Lung (tissue), 11 donors: ENCODE measurements at regions not wholly inside any gene's neighbourhood (a gene's known extent, or its start where the extent isn't known, plus 50 kb on each side); places are given as distances from the start of the nearest gene placed in this dataset.

Experiments used
- ATAC-seq: fragments of 200-7000 bp; cut with Tn5 transposase; one replicate; pipeline ENCODE4 v1.9.1; 2020; ENCODE audit warnings: moderate number of reproducible peaks; ENCODE audit not compliant: insufficient read depth, low FRiP score
- DNase-seq, 3 donors: peaks; one replicate each; pipeline ENCODE4 v3.0.0-alpha.2; 2013 to 2017
- H3K27ac ChIP-seq, 2 donors: one replicate each; pipeline ENCODE4 v1.5.1; 2013; ENCODE audit warnings: mild to moderate bottlenecking in 2 of 2, moderate library complexity in 2 of 2, control low read depth in 1 of 2, inconsistent platforms in 1 of 2, low read depth in 1 of 2, low read length in 1 of 2
- H3K27me3 ChIP-seq, 3 donors: one replicate each; pipeline ENCODE4 v1.5.1; 2013; ENCODE audit warnings: low read length in 2 of 3; ENCODE audit not compliant: control insufficient read depth in 3 of 3, insufficient read depth in 3 of 3
- H3K36me3 ChIP-seq, 4 donors: one replicate each; pipeline ENCODE4 v1.5.1; 2013; ENCODE audit warnings: low read length in 4 of 4, mild to moderate bottlenecking in 1 of 4, moderate library complexity in 1 of 4; ENCODE audit not compliant: control insufficient read depth in 4 of 4, insufficient read depth in 4 of 4
- H3K4me1 ChIP-seq, 5 donors: one replicate each; pipeline ENCODE4 v1.5.1; 2013; ENCODE audit warnings: low read length in 5 of 5, mild to moderate bottlenecking in 2 of 5, moderate library complexity in 1 of 5; ENCODE audit not compliant: control insufficient read depth in 5 of 5, insufficient read depth in 5 of 5
- H3K4me3 ChIP-seq: one replicate; pipeline ENCODE4 v1.5.1; 2013; ENCODE audit warnings: mild to moderate bottlenecking, control low read depth, moderate library complexity
- H3K9ac ChIP-seq, 2 donors: one replicate each; pipeline ENCODE4 v1.5.1; 2013; ENCODE audit warnings: low read length in 2 of 2, control low read depth in 1 of 2; ENCODE audit not compliant: insufficient read depth in 1 of 2
- H3K9me3 ChIP-seq, 4 donors: one replicate each; pipeline ENCODE4 v1.5.1; 2013; ENCODE audit warnings: low read length in 3 of 4, mild to moderate bottlenecking in 1 of 4, moderate library complexity in 1 of 4; ENCODE audit not compliant: control insufficient read depth in 4 of 4, insufficient read depth in 3 of 4
- WGBS, 2 donors: extraction: QIAGEN DNeasy Blood & Tissue Kit; methylation state at CpG; one replicate each; pipeline ENCODE4 v1.1.7; 2013; 5-methylcytosine and 5-hydroxymethylcytosine counted together
- TF ChIP-seq, protein P1 (sequence below): IDR thresholded peaks from 2 replicates; pipeline ENCODE4 v1.5.1; 2012; ENCODE audit warnings: mild to moderate bottlenecking; ENCODE audit errors: control extremely low read depth, extremely low read depth
- donor health status: control.
- donor health status: control.
- donor health status: Bipolar disorder and iron deficiency.
- donor health status: healthy.
- donor health status: DM: yes; HTN: yes; CAD: no.

DNA sequence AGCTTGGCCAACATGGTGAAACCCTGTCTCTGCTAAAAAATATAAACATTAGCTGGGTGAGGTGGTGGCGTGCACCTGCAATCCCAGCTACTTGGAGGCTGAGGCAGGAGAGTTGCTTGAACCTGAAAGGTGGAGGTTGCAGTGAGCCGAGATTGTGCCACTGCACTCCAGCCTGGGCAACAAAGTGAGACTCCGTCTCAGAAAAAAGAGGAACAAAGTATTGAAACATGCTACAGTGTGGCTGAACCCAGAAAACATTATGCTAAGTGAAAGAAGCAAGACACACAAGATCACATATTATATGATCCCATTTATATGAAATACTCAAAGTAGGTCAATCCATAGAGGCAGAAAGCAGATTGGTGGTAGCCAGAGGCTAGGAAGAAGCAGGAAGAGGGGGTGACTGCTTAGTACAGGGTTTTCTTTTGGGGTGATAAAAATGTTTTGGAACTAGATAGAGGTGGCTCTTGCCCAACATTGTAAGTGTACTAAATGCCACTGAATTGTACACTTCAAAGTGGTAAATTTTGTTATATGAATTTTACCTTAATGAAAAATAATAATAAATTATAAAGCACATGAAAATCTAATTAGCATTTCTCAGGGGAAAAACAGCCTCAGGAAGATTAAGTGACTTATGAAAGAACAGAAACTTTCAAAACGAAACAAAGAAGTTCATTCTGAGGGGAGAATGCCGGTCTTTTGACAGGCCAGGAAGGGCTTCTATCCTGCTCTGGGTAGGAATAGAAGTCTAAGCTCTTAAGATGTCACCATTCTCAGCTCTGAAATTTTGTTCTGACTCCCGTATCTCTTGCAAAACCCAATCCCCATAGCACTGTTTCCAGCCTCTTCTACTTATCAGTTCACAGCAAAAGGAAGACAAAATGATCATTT, 161.1 kb upstream of the TBCA start:
- Histone ChIP-seq H3K4me3 (no peak overlapping the region), H3K27me3 (peaks cover 0 to 12% (median 7%) of the 10 kb centered on the region in 3 donors), H3K27ac (no peak overlapping the region), H3K9me3 (peaks cover 0 to 7% (median 0%) of the 10 kb centered on the region in 4 donors), H3K4me1 (no peaks in the 10 kb centered on the region), H3K36me3 (no peaks in the 10 kb centered on the region), H3K9ac (no peak overlapping the region)
- ATAC-seq (no peak), DNase-seq (no peak)
- TF ChIP-seq, protein P1, sequence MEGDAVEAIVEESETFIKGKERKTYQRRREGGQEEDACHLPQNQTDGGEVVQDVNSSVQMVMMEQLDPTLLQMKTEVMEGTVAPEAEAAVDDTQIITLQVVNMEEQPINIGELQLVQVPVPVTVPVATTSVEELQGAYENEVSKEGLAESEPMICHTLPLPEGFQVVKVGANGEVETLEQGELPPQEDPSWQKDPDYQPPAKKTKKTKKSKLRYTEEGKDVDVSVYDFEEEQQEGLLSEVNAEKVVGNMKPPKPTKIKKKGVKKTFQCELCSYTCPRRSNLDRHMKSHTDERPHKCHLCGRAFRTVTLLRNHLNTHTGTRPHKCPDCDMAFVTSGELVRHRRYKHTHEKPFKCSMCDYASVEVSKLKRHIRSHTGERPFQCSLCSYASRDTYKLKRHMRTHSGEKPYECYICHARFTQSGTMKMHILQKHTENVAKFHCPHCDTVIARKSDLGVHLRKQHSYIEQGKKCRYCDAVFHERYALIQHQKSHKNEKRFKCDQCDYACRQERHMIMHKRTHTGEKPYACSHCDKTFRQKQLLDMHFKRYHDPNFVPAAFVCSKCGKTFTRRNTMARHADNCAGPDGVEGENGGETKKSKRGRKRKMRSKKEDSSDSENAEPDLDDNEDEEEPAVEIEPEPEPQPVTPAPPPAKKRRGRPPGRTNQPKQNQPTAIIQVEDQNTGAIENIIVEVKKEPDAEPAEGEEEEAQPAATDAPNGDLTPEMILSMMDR, result no peak
- WGBS, 2 donors, result 52 to 63% methylated on average over 6 of the region's 6 CpGs

DNA sequence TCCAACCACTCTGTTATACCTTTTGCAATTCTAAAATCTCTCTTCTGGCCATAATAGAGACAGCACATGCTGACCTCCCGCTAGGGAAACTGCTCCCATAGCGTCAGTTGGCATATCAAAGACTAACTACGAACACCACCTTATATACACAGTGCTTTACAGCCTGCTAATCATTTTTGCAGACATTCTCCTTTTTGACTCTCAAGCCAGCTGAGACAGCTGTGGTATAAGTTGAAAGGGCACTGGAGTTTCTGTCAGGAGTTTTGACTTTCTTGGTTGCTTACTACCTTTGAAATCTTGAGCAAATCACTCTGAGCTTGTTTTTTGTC, 160.2 kb upstream of the TBCA start:
- no peak overlapping the region for H3K4me3 ChIP-seq
- H3K9ac ChIP-seq, result no peak overlapping the region
- no peak for ATAC-seq
- peaks cover 0 to 7% (median 0%) of the 10 kb centered on the region in 4 donors for H3K9me3 ChIP-seq
- TF ChIP-seq, protein P1, result no peak
- no peak overlapping the region for H3K27ac ChIP-seq
- WGBS, 2 donors, result 86 to 88% methylated on average over 3 of the region's 3 CpGs
- no peak for DNase-seq
- no peaks in the 10 kb centered on the region for H3K36me3 ChIP-seq
- H3K27me3 ChIP-seq, result peaks cover 0 to 12% (median 7%) of the 10 kb centered on the region in 3 donors
- no peaks in the 10 kb centered on the region for H3K4me1 ChIP-seq

GRCh38 chr5:77935506-77936364, 159.6 kb upstream of the TBCA start:
- Histone ChIP-seq H3K9me3 (peaks cover 0 to 7% (median 0%) of the 10 kb centered on the region in 4 donors), H3K27ac (no peak overlapping the region), H3K9ac (no peak overlapping the region), H3K27me3 (peaks cover 0 to 12% (median 4%) of the 10 kb centered on the region in 3 donors), H3K4me1 (no peaks in the 10 kb centered on the region), H3K36me3 (no peaks in the 10 kb centered on the region), H3K4me3 (no peak overlapping the region)
- TF ChIP-seq, protein P1, result no peak
- DNase-seq (no peak), ATAC-seq (peak; percentile 34)
- WGBS, 2 donors, result 60 to 73% methylated on average over 11 of the region's 11 CpGs
